GM19395 (cell line): ENCODE measurements at regions not wholly inside any gene's neighbourhood (a gene's known extent, or its start where the extent isn't known, plus 50 kb on each side); places are given as distances from the start of the nearest gene placed in this dataset.
"Not testable (repeated sequence)": the region's sequence is repeated elsewhere in the genome, so short reads cannot be mapped to it uniquely, and the experiment has no call there.

Experiments
- ATAC-seq: cut with Tn5 transposase; IDR thresholded peaks from one replicate; pipeline ENCODE4 v1.9.1; 2021; ENCODE audit warnings: mild to moderate bottlenecking, moderate library complexity; ENCODE audit not compliant: unreplicated experiment

DNA sequence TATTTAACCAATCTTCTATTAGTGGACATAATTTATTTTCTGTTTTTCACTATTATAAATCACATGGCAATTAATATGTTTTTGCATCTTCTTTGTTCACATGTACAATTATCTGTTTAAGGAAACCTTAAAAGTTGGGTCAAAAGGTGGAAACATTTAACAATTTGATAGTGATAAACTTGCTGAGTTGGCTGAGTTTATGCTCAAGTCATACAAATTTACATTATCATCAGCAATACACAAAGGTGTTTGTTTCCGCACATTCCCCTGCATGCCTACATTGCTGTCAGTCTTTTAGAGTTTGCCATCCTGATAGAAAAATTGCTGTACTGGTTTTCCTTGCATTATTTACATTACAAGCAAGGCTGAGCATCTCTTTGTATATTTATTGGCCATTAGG is 139.5 kb downstream of the KCNRG start:
- no peak for ATAC-seq

DNA sequence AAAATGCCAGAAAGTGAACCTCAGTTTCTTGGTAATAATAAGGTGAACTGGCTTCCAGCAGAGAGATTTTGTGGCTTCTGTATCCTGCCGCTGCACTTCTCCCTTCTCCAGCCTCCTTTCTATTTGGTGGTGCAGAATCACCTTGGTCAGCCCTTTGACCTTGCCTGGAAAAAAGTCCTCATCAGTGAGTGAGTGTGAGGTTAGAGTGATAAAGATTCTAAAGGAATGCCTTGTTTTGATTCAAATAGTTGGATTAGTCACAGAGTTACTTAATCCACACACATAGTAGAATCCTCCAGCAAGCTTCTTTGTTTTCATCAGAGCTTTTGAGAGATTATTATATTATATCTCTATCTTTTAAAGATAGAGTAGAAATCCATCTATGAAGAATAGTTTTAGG is 140.9 kb downstream of the KCNRG start:
- ATAC-seq: no peak

DNA sequence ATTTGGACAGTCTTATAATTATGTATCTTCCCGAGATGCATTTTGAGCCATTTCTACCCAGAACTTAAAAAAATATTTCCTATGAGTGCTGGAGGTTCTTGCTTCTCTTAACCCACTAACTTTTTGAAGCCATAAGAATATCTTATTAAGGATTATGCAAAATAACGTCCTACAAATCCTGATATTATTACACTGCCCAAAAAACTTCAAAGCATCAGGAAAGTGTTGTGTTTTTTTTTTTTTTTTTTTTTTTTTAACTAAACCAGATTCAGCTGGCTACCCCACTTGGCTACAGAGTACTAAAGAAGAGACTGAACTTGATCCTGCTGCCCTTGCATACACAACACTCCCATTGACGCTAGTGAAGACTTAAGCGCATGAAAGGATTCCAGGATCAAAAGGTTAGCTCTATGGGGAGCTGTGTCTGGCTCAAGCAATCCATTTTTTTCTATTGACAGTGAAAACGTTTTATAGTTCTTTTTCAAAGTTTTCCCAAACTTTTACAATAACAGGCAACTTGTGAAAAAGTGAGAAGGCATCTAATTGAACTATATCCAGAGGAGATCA is 141.4 kb downstream of the KCNRG start:
- ATAC-seq: no peak

DNA sequence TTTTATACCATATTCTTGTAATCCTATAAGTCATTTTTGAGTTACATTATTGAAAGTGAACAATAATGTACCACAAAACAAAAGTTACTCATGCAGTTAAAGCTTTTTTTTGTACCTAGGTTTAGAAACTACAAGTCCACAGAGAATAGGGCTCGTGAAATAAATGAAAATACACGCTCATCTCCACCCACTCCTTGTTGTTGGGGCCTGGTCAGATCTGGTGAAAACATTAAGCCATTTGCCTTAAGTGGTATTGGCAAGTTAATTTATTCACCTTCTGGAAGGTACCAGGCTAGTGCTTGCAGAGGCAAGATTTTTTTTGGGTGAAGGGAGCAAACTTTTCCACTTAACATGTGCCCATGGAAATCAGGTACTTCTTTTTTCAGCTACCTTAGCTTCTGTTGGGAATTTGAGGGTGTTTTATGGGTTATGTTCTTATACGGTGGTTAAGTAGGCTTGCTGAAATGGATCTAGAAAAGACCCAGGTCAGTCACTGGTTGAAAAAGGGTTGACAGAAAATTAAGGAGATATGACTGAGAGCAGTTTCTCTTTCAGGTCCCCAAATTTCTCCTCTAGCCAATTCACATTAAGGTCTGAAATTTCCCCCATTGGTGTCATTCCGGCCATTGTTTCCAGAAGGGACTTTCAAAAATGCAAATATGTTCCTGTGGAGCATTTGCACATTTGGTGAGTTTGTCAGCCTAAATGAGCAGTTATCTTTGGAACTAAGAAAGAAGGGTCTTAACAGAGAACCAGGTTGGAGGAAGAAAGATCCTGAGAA is 143.3 kb downstream of the KCNRG start:
- no peak for ATAC-seq

DNA sequence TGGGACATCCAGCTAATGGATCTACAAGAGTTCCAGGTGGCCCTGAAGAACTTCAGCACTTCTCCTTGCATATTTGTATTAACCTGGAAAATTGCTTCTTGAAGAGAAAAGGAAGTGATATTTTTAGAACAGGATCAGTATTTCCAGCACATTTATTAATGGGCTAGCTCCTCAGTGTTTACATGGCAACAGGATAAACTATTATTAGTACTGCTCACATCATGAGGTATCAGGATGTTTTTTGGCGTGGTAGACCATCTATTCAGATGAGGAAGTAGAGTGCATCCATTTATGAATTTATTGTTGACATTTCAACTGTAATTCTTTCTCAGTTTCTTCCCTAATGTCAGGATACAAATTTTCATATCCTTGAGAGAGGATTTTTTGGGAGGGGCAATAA is 144.4 kb downstream of the KCNRG start:
- ATAC-seq: no peak

DNA sequence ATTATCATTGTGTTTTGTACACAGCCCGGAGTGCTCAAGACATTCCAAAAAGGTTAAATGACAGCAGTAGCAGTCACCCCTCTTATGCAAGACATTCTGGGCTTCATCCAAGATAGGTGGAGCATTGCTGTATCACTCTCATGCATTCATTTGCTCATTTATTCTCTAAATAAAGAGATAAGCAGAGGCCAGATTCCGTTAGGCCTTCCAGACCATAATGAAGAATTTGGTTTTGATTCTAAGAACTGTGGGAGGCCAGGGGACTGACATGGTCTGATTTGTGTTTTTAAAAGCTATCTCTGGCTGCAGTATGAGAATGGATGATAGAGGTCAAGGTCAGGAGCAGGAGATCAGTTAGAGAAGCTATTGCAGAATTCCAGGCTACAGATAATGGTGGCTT is 145.8 kb downstream of the KCNRG start:
- ATAC-seq: no peak

DNA sequence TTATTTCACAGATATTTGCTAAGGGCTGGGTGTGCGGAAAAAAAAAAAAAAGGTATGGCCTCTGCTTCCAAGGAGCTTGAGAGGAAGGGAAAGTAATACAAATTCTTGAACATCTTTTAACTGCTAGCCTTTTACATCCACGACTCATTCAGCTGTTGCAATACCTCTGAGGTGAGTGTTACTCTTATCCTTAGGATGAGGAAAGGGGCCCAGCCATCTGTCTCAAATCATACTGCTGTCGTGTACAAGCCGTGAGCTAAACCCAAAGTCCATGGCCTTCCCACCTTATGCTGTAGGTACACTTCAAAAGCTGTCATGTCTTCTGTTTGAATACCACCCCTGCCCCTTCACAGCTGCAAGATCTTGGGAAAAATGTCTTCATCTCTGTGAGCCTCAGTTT is 146.8 kb downstream of the KCNRG start:
- no peak for ATAC-seq

DNA sequence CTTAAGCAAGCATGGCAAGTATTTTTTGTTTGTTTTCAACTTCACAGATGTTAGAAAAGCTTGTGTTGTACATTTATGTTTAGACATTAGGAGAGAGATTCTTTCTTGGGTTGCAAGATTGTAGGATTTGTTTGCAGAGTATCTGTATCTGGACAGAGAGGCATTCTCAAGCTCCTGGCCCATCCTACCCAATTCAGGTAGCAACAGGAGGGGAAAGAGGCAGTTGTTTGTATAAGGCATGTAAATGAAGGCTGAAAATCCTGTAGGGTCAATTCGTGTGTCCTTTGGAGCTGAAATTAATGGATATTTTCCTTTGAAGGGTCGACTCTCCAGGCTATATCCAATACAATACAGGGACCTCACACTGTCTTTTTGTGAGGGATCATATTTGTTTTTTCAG is 147.3 kb downstream of the KCNRG start:
- ATAC-seq: no peak

DNA sequence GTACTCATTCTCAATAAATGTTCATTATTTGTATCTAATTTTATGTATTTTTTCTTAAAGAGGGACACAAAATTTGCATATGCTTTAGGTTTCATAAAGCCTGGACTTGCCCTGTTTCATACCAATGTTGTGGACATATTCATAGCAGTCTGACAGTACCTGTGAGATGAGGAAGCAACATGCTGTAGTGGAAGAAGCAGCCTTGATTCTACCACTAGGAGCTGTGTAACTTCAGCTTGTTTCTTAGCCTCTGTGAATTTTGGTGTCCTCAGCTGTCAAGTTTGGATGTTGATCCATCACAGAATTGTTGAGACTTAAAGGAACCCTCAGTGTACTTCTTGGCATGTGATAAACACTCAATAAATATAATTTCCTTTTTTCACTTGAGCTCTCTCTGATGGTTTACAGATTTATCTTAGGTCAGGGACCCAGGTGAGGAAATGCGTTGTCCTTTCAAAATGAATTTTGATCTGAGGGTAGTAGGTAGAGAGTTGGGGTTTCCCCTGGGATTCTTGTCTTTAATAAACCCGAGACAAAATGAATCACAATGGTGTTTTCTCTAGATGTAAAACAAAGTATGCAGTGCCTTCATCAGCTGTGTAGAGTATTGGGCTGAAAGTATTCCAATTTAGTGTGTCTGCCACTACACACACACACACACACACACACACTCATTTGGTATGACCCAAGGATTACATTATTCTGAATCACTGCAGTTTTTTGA is 152.1 kb downstream of the KCNRG start:
- no peak for ATAC-seq

DNA sequence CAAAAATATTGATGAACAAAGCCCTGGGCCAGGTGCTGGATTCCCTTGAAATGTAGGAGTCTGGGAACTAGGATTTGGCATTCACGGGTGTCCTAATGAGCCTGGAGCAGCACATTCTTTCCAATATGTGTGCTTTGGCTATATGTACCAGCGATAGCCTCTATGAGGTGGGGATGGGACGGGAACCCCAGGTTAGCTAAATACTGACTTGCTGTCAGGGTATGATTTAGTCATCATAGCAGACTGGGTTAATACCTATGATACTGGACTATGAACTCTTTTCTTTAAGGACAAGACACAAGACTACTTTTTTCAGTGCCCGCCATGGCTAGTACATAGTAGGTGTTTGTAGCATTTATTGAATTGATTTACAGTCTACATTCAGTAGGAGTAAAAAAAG is 152.7 kb downstream of the KCNRG start:
- no peak for ATAC-seq

DNA sequence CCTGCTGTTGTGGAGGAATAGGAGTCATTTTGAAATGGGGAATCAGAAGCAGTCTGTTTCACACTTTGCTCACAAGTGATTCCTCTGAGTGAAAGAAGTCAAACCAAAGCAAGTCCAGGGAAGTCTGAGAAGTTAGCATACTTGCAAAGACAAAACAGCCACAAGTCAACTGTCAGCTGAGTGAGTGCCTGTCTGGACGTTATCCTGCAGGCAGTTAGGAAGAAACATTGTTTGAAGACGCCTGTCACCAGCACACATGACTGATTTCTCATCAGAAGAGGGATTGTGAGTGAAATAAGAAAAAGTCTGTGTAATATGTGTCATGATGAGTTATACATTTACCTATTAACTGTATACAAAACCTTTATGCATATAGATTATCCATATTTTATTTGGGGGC is 153.5 kb downstream of the KCNRG start:
- ATAC-seq: no peak

DNA sequence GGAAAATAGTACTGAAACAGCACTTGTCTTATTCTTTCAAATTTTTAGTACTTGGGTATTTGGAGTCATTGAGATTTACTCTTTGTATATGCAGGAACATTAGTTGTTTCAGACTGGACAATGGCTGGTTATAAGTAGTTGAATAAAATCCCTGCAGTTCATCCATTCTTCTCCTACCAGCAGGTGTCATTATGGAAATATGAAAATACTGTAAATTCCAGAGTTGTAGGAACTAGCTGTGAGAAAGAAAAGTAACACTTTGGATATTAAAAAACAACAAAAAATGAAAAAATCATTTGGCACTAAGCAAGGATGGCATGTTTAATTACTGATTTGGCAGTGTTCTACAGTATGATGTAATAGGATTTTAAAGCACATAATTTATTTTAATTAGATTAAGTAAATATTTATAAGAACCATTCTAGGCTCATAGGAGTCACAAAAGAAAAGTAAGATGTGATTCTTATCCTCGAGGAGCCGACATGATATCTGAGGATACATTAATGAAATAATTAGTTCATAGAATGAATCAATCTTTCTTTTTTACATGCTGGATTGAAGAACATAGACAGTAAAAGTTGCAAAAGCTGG is 155.3 kb downstream of the KCNRG start:
- no peak for ATAC-seq

DNA sequence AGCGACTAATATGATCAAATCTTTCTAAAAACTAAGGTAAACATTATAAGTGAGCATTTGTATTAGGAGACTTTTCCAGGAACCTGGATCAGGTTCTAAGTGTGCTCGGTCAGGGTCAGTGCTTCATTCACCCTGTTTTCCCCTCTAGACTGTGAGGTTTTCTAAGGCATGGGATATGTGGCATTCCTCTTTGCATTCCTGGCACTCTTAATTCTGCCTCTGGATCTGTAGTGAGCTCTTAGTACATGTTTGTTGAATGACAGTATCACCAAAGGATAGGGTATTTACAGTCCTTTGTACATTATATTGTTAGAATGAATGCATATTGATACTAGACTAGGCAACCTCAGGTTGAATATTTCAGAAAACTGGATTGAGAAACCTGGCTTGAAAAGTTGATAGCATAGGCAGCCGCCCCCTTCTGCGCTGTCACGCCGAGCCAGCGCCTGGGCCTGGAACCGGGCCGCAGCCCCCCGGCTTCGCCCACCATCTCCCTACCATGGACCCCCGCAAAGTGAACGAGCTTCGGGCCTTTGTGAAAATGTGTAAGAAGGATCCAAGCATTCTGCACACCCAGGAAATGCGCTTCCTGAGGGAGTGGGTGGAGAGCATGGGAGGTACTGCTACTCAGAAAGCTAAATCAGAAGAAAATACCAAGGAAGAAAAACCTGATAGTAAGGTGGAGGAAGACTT is 156.5 kb downstream of the KCNRG start:
- no peak for ATAC-seq

DNA sequence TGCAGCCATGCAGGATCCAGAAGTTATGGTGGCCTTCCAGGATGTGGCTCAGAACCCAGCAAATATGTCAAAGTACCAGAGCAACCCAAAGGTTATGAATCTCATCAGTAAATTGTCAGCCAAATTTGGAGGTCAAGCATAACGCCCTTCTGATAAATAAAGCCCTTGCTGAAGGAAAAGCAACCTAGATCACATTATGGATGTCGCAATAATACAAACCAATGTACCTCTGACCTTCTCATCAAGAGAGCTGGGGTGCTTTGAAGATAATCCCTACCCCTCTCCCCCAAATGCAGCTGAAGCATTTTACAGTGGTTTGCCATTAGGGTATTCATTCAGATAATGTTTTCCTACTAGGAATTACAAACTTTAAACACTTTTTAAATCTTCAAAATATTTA is 157.8 kb downstream of the KCNRG start:
- not testable (repeated sequence) for ATAC-seq

DNA sequence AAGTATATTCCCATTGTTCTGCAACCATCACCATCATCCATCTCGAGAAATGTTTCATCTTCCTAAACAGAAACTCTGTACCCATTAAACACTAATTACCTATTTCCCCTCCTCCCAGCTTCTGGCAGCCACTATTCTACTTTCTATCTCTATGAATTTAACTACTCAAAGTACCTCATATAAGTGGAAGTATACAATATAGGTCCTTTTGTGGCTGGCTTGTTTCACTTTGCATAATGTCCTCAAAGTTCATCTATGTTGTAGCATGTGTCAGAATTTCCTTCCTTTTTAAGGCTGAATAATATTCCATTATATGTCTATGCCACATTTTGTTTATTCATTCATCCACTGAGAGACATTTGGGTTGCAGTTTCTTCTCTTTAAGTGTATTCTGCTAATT is 159.4 kb downstream of the KCNRG start:
- ATAC-seq: no peak

DNA sequence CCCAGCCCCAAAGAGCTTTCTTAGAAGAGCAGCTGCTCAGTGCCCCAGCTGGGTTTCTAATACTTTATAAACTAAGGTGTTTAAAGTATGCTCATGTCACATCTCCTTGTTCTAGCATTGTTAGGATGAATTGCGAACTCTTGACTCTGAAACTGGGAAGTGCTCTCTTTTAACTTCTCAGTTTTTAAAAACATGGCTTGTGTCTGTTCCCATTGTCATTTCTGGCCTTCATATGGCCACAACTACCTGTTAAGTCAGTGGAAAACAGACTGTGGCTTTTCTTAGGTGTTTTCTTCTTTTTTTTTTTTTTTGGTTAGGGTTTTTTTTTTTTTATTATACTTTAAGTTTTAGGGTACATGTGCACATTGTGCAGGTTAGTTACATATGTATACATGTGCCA is 164.7 kb downstream of the KCNRG start:
- ATAC-seq: no peak

DNA sequence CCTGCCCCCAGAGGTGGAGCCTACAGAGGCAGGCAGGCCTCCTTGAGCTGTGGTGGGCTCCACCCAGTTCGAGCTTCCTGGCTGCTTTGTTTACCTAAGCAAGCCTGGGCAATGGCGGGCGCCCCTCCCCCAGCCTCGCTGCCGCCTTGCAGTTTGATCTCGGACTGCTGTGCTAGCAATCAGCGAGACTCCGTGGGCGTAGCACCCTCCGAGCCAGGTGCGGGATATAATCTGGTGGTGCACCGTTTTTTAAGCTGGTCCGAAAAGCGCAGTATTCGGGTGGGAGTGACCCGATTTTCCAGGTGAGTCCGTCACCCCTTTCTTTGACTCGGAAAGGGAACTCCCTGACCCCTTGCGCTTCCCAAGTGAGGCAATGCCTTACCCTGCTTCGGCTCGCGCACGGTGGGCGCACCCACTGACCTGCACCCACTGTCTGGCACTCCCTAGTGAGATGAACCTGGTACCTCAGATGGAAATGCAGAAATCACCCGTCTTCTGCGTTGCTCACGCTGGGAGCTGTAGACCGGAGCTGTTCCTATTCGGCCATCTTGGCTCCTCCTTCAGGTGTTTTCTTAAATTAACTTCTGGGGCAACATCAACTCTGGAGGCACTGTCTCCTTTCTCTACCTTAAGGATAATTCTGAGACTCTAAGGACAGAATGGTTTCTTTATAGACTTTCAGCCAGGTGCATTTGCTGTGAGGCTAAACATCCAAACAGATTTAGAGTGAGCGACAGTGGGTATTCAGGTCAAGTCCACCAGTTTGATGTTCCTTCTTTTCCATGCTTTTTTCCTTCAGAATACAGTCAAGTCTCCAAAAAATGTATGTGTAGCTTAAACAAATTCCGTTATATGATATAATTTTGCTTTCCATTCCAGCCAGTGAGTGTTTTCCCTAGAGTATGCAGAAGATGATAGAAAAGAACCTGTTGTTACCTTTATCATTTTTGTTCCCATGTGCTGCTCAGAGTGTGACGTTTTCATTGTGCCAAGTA is 170.8 kb downstream of the KCNRG start:
- ATAC-seq: not testable (repeated sequence)

DNA sequence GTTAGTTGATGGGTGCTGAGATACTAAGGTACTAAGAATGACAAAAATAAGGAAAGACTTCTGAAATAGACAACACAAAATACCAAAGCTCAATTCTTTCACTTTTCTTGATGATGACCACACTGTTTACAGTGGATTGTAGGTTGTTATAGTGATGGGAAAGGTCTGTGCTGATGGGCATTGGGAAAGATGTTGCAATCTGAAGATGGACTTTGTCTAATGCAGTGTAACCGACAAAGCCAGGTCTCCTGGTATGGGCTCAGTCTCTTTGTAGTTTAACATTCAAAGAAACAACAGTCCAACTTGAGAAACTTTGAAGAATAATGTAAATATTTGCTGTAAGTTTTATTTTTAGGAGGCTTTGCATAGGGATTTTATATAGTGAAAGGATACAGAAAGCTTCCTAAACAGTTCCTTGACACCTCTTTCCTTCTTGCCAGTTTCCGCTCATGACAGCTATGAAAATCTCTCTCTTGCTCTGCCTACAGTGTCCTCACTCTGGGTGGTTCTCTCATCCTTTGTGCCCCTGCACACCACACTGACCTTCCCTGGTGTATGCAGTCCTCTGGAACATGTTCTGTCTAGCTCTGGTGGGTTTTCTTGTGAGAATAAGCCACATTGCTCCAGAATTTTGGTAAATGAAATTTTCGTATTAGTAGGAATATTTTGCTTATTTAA is 172.2 kb downstream of the KCNRG start:
- ATAC-seq: no peak

DNA sequence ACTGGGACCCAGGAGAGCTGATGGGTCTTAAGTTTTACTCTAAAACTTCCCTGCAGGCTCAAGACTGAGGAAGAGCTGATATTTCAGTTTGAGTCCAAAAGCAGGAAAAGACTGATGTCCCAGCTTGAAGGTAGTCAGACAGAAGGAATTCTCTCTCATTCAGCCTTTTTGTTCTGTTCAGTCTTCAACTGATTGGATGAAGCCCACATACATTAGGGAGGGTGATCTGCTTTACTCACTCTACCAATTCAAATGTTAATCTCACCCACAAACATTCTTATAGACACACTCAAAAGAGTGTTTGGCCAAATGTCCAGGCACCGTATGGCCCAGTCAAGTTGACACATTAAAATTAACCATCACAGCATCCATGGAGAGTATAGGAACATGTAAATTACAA is 173.5 kb downstream of the KCNRG start:
- no peak for ATAC-seq

DNA sequence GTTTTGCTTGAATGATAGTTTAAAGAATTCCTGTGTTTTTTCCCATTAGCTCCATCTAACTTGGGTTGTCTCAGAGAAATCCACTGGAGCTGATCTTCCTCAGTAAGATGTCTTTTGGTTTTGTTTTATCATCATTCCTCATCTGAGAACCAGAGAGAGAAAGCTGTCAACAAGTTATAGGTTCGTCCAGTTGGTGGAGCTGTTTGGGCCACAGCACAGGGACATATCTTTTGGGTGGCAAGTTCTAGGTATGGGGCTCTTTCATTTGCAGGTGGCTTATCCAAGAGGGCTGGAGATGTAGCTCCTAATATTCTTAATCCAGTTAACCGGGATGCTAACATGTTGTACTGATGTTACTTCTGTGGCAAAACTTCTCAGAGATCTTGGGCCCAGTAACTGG is 174.2 kb downstream of the KCNRG start:
- ATAC-seq: no peak
